Neural cell (in vitro differentiated cells): ENCODE measurements at regions not wholly inside any gene's neighbourhood (a gene's known extent, or its start where the extent isn't known, plus 50 kb on each side); places are given as distances from the start of the nearest gene placed in this dataset.

ENCODE experiments used
- EP300 ChIP-seq: fragments of 450-650 bp; conservative IDR thresholded peaks from 2 replicates; pipeline ENCODE4 v1.6.1; 2014; ENCODE audit warnings: antibody characterized with exemption, mild to moderate bottlenecking, moderate library complexity; ENCODE audit not compliant: poor library complexity, severe bottlenecking
- EZH2 ChIP-seq: fragments of 200-600, 300-800 bp; shearing (Covaris generic), sonication (generic); IDR thresholded peaks from 2 replicates; pipeline ENCODE4 v1.6.1; 2014; ENCODE audit warnings: antibody characterized with exemption, low read length, borderline replicate concordance, mild to moderate bottlenecking; ENCODE audit not compliant: insufficient read depth, poor library complexity, severe bottlenecking
- POLR2AphosphoS5 ChIP-seq: IDR thresholded peaks from 2 replicates; pipeline ENCODE4 v1.6.1; 2012
- RAD21 ChIP-seq: fragments of 450-650 bp; conservative IDR thresholded peaks from 2 replicates; pipeline ENCODE4 v1.6.1; 2014; ENCODE audit warnings: antibody characterized with exemption, mild to moderate bottlenecking, moderate library complexity
- TAF1 ChIP-seq: IDR thresholded peaks from 2 replicates; pipeline ENCODE4 v1.6.1; 2012; ENCODE audit warnings: low read depth
- TF ChIP-seq, protein P1 (sequence below): fragments of 450-650 bp; IDR thresholded peaks from 2 replicates; pipeline ENCODE4 v1.5.1; 2014; ENCODE audit warnings: antibody characterized with exemption, mild to moderate bottlenecking, moderate library complexity; ENCODE audit not compliant: poor library complexity, severe bottlenecking
- TF ChIP-seq, protein P2 (sequence below): IDR thresholded peaks from 2 replicates; pipeline ENCODE4 v1.6.1; 2012; ENCODE audit warnings: borderline replicate concordance

DNA sequence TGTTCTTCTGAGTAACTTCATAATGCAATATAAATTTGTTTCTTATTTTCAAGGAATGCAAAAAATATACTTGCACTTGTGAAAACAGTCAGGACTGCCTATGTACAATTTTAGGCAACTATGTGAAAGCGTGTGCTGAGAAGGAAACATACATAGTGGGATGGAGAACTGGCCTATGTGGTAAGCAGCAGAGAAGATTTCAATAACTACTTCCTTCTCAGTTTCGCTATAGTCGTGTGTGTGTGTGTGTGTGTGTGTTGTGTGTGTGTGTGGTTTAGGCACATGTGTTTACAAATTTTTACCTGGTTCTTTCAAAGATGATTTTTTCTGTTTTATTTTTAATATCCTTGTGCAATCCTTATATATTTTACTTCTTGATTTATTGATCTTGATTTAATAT, 211.8 kb downstream of the LRRK2 start:
- TF ChIP-seq TAF1 = no peak
- TF ChIP-seq, protein P1, sequence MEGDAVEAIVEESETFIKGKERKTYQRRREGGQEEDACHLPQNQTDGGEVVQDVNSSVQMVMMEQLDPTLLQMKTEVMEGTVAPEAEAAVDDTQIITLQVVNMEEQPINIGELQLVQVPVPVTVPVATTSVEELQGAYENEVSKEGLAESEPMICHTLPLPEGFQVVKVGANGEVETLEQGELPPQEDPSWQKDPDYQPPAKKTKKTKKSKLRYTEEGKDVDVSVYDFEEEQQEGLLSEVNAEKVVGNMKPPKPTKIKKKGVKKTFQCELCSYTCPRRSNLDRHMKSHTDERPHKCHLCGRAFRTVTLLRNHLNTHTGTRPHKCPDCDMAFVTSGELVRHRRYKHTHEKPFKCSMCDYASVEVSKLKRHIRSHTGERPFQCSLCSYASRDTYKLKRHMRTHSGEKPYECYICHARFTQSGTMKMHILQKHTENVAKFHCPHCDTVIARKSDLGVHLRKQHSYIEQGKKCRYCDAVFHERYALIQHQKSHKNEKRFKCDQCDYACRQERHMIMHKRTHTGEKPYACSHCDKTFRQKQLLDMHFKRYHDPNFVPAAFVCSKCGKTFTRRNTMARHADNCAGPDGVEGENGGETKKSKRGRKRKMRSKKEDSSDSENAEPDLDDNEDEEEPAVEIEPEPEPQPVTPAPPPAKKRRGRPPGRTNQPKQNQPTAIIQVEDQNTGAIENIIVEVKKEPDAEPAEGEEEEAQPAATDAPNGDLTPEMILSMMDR = no peak
- TF ChIP-seq POLR2AphosphoS5 = no peak
- no peak for TF ChIP-seq RAD21
- no peak for TF ChIP-seq EZH2
- TF ChIP-seq EP300 = no peak
- TF ChIP-seq, protein P2, sequence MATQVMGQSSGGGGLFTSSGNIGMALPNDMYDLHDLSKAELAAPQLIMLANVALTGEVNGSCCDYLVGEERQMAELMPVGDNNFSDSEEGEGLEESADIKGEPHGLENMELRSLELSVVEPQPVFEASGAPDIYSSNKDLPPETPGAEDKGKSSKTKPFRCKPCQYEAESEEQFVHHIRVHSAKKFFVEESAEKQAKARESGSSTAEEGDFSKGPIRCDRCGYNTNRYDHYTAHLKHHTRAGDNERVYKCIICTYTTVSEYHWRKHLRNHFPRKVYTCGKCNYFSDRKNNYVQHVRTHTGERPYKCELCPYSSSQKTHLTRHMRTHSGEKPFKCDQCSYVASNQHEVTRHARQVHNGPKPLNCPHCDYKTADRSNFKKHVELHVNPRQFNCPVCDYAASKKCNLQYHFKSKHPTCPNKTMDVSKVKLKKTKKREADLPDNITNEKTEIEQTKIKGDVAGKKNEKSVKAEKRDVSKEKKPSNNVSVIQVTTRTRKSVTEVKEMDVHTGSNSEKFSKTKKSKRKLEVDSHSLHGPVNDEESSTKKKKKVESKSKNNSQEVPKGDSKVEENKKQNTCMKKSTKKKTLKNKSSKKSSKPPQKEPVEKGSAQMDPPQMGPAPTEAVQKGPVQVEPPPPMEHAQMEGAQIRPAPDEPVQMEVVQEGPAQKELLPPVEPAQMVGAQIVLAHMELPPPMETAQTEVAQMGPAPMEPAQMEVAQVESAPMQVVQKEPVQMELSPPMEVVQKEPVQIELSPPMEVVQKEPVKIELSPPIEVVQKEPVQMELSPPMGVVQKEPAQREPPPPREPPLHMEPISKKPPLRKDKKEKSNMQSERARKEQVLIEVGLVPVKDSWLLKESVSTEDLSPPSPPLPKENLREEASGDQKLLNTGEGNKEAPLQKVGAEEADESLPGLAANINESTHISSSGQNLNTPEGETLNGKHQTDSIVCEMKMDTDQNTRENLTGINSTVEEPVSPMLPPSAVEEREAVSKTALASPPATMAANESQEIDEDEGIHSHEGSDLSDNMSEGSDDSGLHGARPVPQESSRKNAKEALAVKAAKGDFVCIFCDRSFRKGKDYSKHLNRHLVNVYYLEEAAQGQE = no peak
